ENCODE measurements at regions not wholly inside any gene's neighbourhood (a gene's known extent, or its start where the extent isn't known, plus 50 kb on each side); places are given as distances from the start of the nearest gene placed in this dataset.
"Not testable (repeated sequence)": the region's sequence is repeated elsewhere in the genome, so short reads cannot be mapped to it uniquely, and the experiment has no call there.

- no peak for DNase-seq
These were observed 327.9 kb upstream of the C1orf174 start for GRCh38 chr1:4227986-4228385.

DNA sequence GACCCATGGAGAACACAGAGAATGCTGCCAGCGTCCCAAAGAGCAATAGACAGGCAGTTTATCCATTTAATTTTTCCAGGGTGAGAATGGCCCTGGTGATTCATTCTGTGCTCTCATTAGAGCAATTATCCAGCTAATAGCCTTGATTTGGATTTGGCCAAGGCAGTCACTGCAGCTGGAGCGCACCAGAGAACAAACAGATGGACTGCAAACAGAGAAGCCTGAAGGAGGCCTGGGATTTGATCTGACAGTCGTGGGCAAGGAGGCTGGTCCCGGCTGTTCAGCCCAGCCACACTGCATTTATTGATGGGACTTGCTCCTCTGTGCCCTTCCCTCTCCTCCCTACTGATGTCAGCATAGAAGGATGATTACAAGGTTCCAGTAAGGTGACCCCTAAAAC lies 353.9 kb upstream of the C1orf174 start:
- DNase-seq: no peak

GRCh38 chr1:4256351-4256750 lies 356.3 kb upstream of the C1orf174 start:
- no peak for DNase-seq

DNA sequence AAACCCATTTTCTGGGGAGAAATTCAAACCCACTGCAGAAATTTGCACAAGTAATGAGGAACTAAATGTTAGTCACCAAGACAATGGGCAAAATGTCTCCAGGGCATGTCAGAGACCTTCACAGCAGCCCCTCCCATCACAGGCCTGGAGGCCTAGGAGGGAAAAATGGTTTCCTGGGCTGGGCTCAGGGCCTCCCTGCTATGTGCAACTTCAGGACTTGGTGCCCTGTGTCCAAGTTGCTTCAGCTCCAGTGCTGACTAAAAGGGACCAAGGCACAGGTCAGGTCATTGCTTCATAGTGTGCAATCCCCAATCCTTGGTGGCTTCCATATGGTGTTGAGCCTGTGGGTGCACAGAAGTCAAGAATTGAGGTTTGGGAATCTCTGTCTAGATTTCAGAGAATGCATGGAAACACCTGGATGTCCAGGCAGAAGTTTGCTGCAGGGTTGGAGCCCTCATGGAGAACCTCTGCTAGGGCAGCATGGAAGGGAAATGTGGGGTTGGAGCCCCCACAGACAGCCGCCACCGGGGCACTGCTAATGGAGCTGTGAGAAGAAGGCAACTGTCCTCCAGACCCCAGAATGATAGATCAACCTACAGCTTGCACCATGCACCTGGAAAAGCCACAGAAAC lies 358.2 kb upstream of the C1orf174 start:
- not testable (repeated sequence) for DNase-seq

DNA sequence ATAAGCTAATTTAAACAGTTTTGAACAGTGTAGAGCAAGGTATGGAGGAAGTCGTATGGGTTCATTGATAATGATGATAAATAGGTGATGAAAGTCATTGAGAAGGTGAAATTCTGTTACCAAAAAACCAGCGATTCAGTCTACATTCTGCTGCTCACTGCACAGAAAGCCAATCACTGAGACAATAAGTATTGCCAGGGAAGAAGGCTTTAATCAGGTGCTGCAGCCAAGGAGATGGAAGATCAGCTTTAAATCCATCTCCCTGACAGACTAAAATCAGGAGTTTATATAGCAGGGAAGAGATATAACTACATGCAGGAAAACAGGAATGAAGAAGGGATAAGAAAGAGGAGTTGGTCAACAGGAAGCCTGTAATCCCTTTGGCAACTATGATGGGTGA lies 361.3 kb upstream of the C1orf174 start:
- no peak for DNase-seq

GRCh38 chr1:4262665-4263064 lies 362.6 kb upstream of the C1orf174 start:
- DNase-seq: no peak

DNA sequence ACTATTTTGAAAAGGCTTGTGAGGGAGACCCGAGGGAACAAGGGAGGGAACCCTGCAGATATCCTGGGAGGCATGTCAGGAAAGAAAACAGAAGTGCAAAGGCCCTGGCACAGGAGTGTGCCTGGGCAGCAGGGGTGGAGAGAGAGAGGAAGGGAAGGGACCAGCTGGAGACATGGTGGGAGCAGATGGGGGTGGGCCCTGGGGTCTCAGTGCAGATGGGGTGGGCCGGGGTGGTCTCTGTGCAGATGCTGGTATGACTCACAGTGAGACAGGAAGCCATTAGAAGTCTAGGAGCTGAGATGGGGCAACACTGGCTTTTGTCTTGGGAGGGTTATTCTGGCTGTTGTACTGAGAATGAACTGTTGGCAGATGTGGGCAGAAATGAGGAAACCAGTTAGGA lies 363.6 kb upstream of the C1orf174 start:
- DNase-seq: no peak

GRCh38 chr1:4265836-4266235 lies 365.8 kb upstream of the C1orf174 start:
- DNase-seq: no peak

GRCh38 chr1:4267381-4268261 lies 367.5 kb upstream of the C1orf174 start:
- no peak for DNase-seq

DNA sequence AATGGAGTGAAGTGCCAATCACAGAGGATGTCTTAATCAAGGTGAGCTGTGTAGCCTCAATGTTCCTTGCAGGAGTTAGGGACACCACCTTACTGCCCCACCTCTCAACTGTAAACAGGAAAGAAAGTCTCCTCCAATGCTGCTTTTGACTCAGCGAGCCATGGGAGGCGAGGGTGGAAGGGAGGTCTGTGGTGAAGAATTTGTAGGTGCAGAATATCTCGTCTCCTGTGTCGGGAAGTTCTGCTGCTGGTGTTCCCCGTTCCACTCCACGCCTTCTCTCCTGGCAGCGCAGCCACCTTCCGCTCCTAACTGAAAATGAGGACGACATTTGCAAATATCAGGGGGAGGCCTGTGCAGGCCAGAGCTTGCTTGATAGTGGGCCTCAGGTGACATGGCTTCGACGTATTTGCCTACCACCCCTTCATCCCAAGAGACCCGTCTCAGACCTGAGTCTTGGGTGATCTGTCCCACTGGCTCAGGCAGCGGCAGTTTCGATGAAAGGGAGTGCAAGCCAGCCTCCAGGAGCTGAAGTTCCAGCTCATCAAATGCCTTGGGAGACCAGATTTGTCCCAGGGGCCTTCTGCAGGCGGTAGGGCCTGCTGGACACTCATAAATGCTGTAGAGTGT lies 368.3 kb upstream of the C1orf174 start:
- no peak for DNase-seq

DNA sequence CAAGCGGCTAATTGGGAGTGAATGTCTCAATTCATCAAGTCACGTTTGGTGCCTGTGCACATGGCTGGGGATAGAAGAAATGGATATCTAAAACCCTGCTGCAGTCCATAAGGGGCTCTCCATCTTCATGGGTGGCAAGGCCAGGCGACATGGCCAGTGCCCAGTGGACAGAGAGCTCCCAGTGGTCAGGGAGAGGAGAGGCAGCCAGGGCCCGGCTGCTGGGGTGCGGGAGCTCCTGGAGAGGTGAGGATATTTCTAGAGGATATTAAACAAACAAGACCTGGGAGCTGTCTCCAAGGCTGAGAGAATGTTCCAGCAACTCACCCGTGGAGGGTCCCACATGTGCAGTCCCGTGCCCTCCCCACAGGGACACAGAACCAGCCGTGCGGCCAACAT lies 368.8 kb upstream of the C1orf174 start:
- DNase-seq: no peak

GRCh38 chr1:4269330-4269729 lies 369.3 kb upstream of the C1orf174 start:
- DNase-seq: no peak

DNA sequence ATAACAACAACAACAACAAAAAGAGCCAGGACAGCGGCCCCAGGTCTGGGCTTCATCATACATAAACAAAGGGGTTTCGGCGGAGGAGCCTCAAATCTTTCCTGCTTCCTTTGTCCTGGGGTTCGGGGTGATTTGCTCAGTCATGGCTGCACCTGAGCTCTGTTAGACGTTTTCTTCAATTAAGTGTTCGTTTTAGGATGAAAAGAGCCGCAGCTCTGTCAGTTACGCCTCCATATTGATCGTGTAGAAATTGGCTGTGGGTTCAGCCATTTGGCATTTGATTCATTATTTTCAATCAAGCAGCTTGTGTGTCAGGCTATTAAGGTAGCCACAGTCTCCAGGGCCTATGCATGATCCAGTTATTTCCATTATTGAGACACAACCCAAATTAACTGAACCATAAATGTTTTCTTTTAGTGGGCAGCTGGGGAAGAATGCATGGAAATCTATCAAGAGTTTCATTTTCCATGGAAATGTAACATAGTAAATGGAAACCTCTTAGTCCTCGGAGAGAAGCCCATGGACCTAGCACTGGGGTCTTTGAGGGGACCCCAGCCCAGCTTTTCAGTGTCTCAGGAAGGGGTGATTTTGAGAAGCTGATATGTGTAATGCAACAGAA lies 370.0 kb upstream of the C1orf174 start:
- DNase-seq: no peak

GRCh38 chr1:4270651-4271337 lies 370.7 kb upstream of the C1orf174 start:
- DNase-seq: no peak

DNA sequence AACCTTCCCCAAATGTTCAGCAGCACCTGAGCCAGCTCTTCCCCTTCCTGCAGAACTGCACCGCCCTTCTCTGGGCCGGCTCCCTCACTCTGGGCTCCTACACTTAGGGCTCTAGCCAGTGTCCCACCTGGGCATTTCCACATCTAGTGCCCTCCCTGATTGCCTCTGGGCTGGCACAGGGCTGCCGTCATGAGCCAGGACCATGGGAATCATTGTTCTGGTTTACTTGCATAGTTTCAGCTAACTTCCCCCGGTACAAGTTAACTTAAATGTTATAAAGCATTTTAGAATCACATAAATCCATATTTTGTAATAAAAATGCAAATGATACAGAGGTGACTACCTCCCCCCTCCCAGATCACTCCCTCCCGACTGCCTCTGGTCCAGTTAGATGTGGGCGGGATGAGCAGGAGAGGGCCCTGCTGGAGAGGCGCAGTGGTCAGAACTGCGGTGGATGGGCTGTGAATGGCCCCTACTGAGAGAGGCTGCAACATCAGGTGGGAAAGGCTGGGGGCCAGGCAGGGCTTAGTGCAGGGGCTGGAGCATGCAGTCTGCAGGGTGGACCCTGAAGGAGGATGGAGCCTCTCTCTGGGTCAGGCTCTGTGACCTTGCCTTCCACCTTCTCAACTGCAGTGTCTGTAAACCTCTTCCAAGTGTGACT lies 371.4 kb upstream of the C1orf174 start:
- no peak for DNase-seq

GRCh38 chr1:4272568-4272967 lies 372.5 kb upstream of the C1orf174 start:
- DNase-seq: no peak

GRCh38 chr1:4273243-4273642 lies 373.2 kb upstream of the C1orf174 start:
- DNase-seq: no peak

- no peak for DNase-seq
These were observed 373.7 kb upstream of the C1orf174 start for GRCh38 chr1:4273747-4274146.

DNA sequence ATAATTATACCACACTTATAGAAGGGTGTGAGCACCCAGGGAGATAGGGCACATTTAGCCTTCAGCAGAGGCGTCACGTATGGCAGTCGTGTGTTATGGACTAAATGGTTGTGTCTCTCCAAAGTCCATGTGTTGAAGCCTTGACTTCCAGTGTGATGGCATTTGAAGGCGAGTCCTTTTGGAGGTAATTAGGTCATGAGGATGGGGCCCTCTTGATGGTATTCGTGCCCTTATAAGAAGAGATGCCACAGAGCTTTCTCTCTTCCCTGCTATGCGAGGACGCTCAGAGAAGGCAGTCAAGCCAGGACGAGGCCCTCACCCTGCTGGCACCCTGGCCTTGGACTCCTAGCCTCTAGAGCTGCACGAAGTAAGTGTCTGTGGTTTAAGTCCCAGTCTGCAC lies 375.0 kb upstream of the C1orf174 start:
- no peak for DNase-seq

DNA sequence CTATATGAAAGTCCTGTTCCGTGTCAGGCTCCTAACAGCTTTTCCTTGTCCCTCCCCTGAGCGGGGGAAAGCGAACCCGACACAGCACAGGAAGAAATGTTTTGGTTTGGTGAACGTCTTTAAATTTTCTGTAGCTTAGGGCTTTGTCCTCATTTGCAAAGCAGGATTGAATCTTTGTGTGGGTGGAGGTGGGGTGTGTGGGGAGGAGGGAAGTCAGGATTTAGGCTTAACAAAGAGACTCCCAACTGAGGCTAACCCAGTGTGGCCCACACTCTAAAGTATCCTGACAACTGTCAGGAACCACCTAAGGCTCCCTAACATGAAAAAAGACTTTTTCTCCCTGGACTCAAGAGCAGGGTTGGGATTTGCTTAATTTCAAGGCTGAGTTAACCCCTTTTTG lies 376.2 kb upstream of the C1orf174 start:
- no peak for DNase-seq

DNA sequence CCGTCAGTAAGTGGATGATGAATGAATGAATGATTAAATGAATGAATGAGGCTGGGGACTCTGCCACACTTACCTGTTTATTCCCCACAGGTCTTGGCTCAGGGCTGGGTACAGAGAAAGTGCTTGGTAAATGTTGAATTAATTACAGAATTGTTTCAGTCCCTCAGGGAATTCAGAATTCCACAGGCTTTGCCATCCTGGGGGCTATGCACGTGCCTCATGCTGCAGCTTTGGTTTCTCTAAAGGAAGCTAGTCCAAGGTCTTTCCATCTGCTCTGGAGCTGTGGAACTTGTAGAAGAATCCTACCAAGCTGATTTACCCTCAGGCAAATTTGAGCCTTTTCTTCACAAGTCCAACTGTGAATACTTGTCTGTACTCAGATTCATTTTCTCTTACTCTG lies 376.8 kb upstream of the AJAP1 start:
- DNase-seq: no peak

GRCh38 chr1:4284976-4285375 lies 369.4 kb upstream of the AJAP1 start:
- DNase-seq: no peak

GRCh38 chr1:4292861-4293260 lies 361.5 kb upstream of the AJAP1 start:
- DNase-seq: no peak

All from NCI-H2029 treated with DMSO at 0.1 percent for 48 hours (cell line).